SU-DHL-6 (cell line): ENCODE measurements at regions not wholly inside any gene's neighbourhood (a gene's known extent, or its start where the extent isn't known, plus 50 kb on each side); places are given as distances from the start of the nearest gene placed in this dataset.

Experiments
- EZH2phosphoT487 ChIP-seq: fragments of 200-600 bp; sonication (generic), shearing (Covaris generic); conservative IDR thresholded peaks from 2 replicates; pipeline ENCODE4 v1.6.1; 2018; ENCODE audit warnings: mild to moderate bottlenecking, antibody characterized with exemption, low read length, moderate library complexity, mixed read lengths
- TF ChIP-seq, protein P1 (sequence below): fragments of 200-600 bp; sonication (generic); IDR thresholded peaks from one replicate; pipeline ENCODE4 v1.5.1; 2017; ENCODE audit warnings: antibody characterized with exemption, mild to moderate bottlenecking, low read length, moderate library complexity; ENCODE audit not compliant: insufficient read depth, poor library complexity, severe bottlenecking

DNA sequence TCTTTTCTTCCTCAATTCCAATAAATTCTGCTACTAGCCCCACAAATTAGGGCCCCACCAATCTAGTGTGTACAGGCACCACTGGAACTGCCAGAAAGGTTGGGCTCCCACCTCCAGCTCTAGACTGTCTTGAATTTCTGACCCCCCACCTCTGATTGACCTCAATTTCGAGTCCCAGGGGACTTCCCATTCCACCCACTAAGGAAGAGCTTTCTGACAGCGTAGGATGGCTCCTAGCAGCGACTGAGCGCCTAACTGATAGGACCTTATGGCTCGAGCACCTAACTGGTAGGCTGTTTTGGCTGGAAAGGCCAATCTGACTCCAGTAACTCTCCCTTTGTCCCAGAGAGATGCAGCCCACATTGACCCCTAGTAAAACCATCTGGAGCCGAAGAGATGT, 171.6 kb upstream of the ZNF184 start:
- TF ChIP-seq, protein P1, sequence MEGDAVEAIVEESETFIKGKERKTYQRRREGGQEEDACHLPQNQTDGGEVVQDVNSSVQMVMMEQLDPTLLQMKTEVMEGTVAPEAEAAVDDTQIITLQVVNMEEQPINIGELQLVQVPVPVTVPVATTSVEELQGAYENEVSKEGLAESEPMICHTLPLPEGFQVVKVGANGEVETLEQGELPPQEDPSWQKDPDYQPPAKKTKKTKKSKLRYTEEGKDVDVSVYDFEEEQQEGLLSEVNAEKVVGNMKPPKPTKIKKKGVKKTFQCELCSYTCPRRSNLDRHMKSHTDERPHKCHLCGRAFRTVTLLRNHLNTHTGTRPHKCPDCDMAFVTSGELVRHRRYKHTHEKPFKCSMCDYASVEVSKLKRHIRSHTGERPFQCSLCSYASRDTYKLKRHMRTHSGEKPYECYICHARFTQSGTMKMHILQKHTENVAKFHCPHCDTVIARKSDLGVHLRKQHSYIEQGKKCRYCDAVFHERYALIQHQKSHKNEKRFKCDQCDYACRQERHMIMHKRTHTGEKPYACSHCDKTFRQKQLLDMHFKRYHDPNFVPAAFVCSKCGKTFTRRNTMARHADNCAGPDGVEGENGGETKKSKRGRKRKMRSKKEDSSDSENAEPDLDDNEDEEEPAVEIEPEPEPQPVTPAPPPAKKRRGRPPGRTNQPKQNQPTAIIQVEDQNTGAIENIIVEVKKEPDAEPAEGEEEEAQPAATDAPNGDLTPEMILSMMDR: no peak
- TF ChIP-seq EZH2phosphoT487: no peak
